Activated B cell treated with CpG ODN at 0.5 μM for 24 hours (primary cell): ENCODE measurements at regions not wholly inside any gene's neighbourhood (a gene's known extent, or its start where the extent isn't known, plus 50 kb on each side); places are given as distances from the start of the nearest gene placed in this dataset.

ENCODE experiments used
- ATAC-seq: fragments of 200-7000 bp; cut with Tn5 transposase; one replicate; pipeline ENCODE4 v1.10.0; 2021; ENCODE audit warnings: low read depth, mild to moderate bottlenecking, moderate library complexity
- CTCF ChIA-PET: fragments of 350-600 bp; sonication (Branson Sonifier 250); formaldehyde crosslinking; loops from one replicate; lab custom pipeline; 2021; ENCODE audit warnings: antibody characterized with exemption; lab: Charles Lee
- POLR2A ChIA-PET: fragments of 350-600 bp; sonication (Branson Sonifier 250); formaldehyde crosslinking; loops from one replicate; lab custom pipeline; 2021; ENCODE audit warnings: antibody characterized with exemption; lab: Charles Lee
- DNase-seq: peaks from one replicate; pipeline ENCODE4 v3.0.0; 2022
- H3K27ac Mint-ChIP-seq: one replicate; pipeline ENCODE4 v1.8.0; 2020; ENCODE audit warnings: mixed read lengths
- H3K27me3 Mint-ChIP-seq: one replicate; pipeline ENCODE4 v1.8.0; 2021; ENCODE audit warnings: mixed read lengths
- H3K36me3 Mint-ChIP-seq: one replicate; pipeline ENCODE4 v1.8.0; 2021; ENCODE audit warnings: low read depth, mixed read lengths
- H3K4me1 Mint-ChIP-seq: one replicate; pipeline ENCODE4 v1.8.0; 2021; ENCODE audit warnings: mixed read lengths
- H3K4me3 Mint-ChIP-seq: one replicate; pipeline ENCODE4 v1.8.0; 2020; ENCODE audit warnings: mild to moderate bottlenecking, mixed read lengths
- H3K9me3 Mint-ChIP-seq: one replicate; pipeline ENCODE4 v1.8.0; 2020; ENCODE audit warnings: mixed read lengths
- CTCF ChIP-seq: fragments of 200-600 bp; IDR thresholded peaks from one replicate; pipeline ENCODE4 v1.8.0; 2022; ENCODE audit warnings: antibody characterized with exemption, mild to moderate bottlenecking
- intact Hi-C: fragments of 100-400 bp; cut with micrococcal nuclease; formaldehyde crosslinking; loops from one replicate; pipeline ENCODE4 v1.15.1; 2024

DNA sequence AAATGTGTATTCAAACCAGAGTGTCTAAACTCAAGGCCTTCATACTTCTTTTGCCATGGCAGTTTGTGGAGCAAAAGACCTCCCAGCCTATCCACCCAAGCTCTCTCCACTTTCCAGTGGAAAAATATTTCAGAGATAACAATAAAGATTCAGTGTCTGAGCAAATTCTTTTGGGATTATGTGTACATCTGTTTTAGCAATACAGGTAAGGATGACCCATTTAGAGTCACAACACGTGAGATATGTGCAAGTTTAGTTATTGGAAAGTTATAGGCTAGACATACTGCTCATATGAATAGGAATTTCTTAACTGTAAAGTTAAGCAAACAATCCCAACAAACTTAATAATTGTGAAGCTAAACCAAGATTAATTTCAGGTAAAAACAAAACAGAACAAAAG is 174.5 kb upstream of the LRIG1 start:
- POLR2A ChIA-PET, result no interaction called here
- H3K27ac Mint-ChIP-seq, result no peak overlapping the region
- ATAC-seq, result no peak

DNA sequence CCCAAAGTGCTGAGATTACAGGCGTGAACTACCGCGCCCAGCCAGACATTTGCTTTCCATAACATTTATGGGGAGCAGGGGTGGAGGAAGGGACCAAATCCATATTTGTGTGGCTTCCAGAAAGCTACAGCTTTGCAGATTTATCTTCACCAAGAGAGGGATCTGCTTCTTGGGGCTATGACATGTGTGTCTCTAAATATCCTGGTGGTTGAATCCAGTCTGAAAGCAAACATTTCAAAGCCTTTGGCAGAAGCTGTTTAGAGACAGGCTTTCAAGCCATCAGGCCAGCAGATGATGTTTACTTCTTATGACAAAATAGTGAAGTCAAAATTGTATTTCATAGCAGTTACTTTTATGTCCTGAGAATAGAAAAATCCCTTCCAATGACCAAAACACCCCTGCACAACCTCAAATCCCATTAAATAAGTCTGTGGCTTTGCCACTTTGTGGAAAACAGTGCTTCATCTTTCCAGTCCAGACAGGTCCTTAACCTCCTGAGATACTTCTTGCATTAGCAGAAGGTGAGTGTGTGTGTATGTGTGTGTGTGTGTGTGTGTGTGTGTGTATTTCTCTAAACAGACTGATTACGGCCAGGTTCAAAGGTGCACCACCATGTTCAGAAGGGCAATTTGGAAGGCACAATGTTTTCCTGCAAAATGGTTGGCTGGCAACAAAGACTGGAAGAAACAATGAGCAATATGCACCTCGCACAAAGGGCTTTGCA is 191.4 kb upstream of the LRIG1 start:
- ChIA-PET POLR2A (interaction anchor here (0.7 kb wide), 1 partner anchor 292 kb away, joined by 3 read pairs; no protein-coding TSS in a partner anchor), CTCF (no interaction called here)
- Mint-ChIP-seq H3K27me3 (peaks cover 3% of the 10 kb centered on the region), H3K9me3 (no peaks in the 10 kb centered on the region), H3K27ac (no peak overlapping the region), H3K36me3 (no peaks in the 10 kb centered on the region), H3K4me3 (no peak overlapping the region), H3K4me1 (no peaks in the 10 kb centered on the region)
- intact Hi-C loops, result no loop called here
- no peak for TF ChIP-seq CTCF
- DNase-seq (no peak), ATAC-seq (no peak)

More for the DNA sequence above, 174.5 kb upstream of the LRIG1 start:
- no peak overlapping the region for H3K4me3 Mint-ChIP-seq
- H3K27me3 Mint-ChIP-seq, result peaks cover 7% of the 10 kb centered on the region
- CTCF ChIA-PET, result no interaction called here
- intact Hi-C loops, result no loop called here
- DNase-seq, result no peak
- no peak for TF ChIP-seq CTCF
- H3K9me3 Mint-ChIP-seq, result peaks cover 2% of the 10 kb centered on the region
- no peaks in the 10 kb centered on the region for H3K36me3 Mint-ChIP-seq
- no peaks in the 10 kb centered on the region for H3K4me1 Mint-ChIP-seq

DNA sequence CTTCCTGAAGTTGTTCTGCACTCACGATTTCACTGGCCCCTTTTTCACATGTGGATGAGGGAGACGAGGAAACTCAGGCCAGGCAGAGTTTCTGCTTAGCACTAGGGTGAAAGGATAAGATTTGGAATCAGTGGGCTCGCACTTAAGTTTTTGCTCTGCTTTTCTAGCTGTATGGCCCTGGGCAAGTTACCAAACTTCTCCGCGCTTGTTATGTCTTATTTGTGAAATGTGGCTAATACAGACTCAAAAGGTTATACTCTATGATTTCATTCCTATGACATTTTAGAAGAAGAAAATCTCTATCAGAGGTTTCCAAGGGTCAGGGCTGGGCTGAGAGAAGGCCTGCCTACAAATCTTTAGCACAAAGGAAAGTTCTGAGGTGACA is 191.9 kb upstream of the LRIG1 start:
- ChIA-PET POLR2A (no interaction called here), CTCF (no interaction called here)
- H3K36me3 Mint-ChIP-seq, result no peaks in the 10 kb centered on the region
- H3K9me3 Mint-ChIP-seq, result no peaks in the 10 kb centered on the region
- no peak for DNase-seq
- no peaks in the 10 kb centered on the region for H3K4me1 Mint-ChIP-seq
- intact Hi-C loops, result no loop called here
- H3K27ac Mint-ChIP-seq, result no peak overlapping the region
- no peak for TF ChIP-seq CTCF
- no peak overlapping the region for H3K4me3 Mint-ChIP-seq
- ATAC-seq, result no peak
- peaks cover 3% of the 10 kb centered on the region for H3K27me3 Mint-ChIP-seq

GRCh38 chr3:66693461-66694031 is 192.7 kb upstream of the LRIG1 start:
- H3K36me3 Mint-ChIP-seq, result no peaks in the 10 kb centered on the region
- H3K4me3 Mint-ChIP-seq, result no peak overlapping the region
- H3K9me3 Mint-ChIP-seq, result no peaks in the 10 kb centered on the region
- intact Hi-C loops, result no loop called here
- no peak for TF ChIP-seq CTCF
- CTCF ChIA-PET, result no interaction called here
- H3K4me1 Mint-ChIP-seq, result no peaks in the 10 kb centered on the region
- DNase-seq (no peak), ATAC-seq (no peak)
- H3K27me3 Mint-ChIP-seq, result peaks cover 3% of the 10 kb centered on the region
- POLR2A ChIA-PET, result no interaction called here
- H3K27ac Mint-ChIP-seq, result no peak overlapping the region

GRCh38 chr3:66702126-66702525 is 201.3 kb upstream of the LRIG1 start:
- H3K4me1 Mint-ChIP-seq, result no peaks in the 10 kb centered on the region
- intact Hi-C loops, result no loop called here
- no peaks in the 10 kb centered on the region for H3K36me3 Mint-ChIP-seq
- CTCF ChIA-PET, result no interaction called here
- POLR2A ChIA-PET, result no interaction called here
- DNase-seq, result no peak
- no peak for TF ChIP-seq CTCF
- no peak overlapping the region for H3K27ac Mint-ChIP-seq
- H3K27me3 Mint-ChIP-seq, result peaks cover 1% of the 10 kb centered on the region
- no peak for ATAC-seq
- H3K9me3 Mint-ChIP-seq, result no peaks in the 10 kb centered on the region
- H3K4me3 Mint-ChIP-seq, result no peak overlapping the region
